Keratinocyte (primary cell): ENCODE measurements at regions not wholly inside any gene's neighbourhood (a gene's known extent, or its start where the extent isn't known, plus 50 kb on each side); places are given as distances from the start of the nearest gene placed in this dataset.

Experiments used
- DNase-seq: peaks from one replicate; pipeline ENCODE4 v3.0.0-alpha.2; 2011; ENCODE audit warnings: low read depth, missing footprints, low spot score
- FAIRE-seq: peaks from 2 replicates; lab custom pipeline; 2011; peaks lifted over from hg19 to GRCh38; lab: Jason Lieb, UNC
- H2AFZ ChIP-seq: 2 replicates; pipeline ENCODE4 v1.6.0; 2012; ENCODE audit warnings: low read length, control low read depth, inconsistent platforms; ENCODE audit not compliant: control insufficient read depth
- H3K27ac ChIP-seq: 2 replicates; pipeline ENCODE4 v1.5.1; 2011; ENCODE audit warnings: low read length; ENCODE audit not compliant: control insufficient read depth, insufficient read depth
- H3K27me3 ChIP-seq: 3 replicates; pipeline ENCODE4 v1.6.0; 2011; ENCODE audit warnings: low read length; ENCODE audit not compliant: control insufficient read depth, insufficient read depth; ENCODE audit errors: extremely low read depth
- H3K36me3 ChIP-seq, 2 experiments: 2 replicates in 1 of 2; 3 replicates in 1 of 2; pipeline ENCODE4 v1.5.1; 2011; ENCODE audit warnings: low read length in 2 of 2, mild to moderate bottlenecking in 1 of 2; ENCODE audit not compliant: control insufficient read depth in 2 of 2, insufficient read depth in 2 of 2; ENCODE audit errors: extremely low read depth in 1 of 2
- H3K4me1 ChIP-seq: 3 replicates; pipeline ENCODE4 v1.5.1; 2011; ENCODE audit warnings: low read length; ENCODE audit not compliant: control insufficient read depth, insufficient read depth; ENCODE audit errors: extremely low read depth
- H3K4me2 ChIP-seq: 3 replicates; pipeline ENCODE4 v1.6.0; 2011; ENCODE audit warnings: low read depth, low read length; ENCODE audit not compliant: control insufficient read depth, insufficient read depth; ENCODE audit errors: extremely low read depth
- H3K4me3 ChIP-seq, 3 experiments: fragments of 200-600 bp in 1 of 3; sonication (generic) in 1 of 3; 2 replicates in 2 of 3; 3 replicates in 1 of 3; pipeline ENCODE4 v1.5.1; 2011 to 2016; ENCODE audit warnings: low read length in 3 of 3, mild to moderate bottlenecking in 3 of 3, control low read depth in 2 of 3, inconsistent platforms in 1 of 3, low read depth in 1 of 3, mixed read lengths in 1 of 3, mixed run types in 1 of 3, moderate library complexity in 1 of 3; ENCODE audit not compliant: control insufficient read depth in 2 of 3, insufficient read depth in 2 of 3; ENCODE audit errors: extremely low read depth in 1 of 3
- H3K79me2 ChIP-seq: 2 replicates; pipeline ENCODE4 v1.6.0; 2012; ENCODE audit warnings: low read length; ENCODE audit not compliant: control insufficient read depth, insufficient read depth
- H3K9ac ChIP-seq: 3 replicates; pipeline ENCODE4 v1.6.0; 2011; ENCODE audit warnings: low read length; ENCODE audit not compliant: control insufficient read depth, insufficient read depth; ENCODE audit errors: extremely low read depth
- H3K9me1 ChIP-seq: 3 replicates; pipeline ENCODE4 v1.6.0; 2011; ENCODE audit warnings: low read length; ENCODE audit not compliant: control insufficient read depth, insufficient read depth; ENCODE audit errors: extremely low read depth
- H3K9me3 ChIP-seq: 2 replicates; pipeline ENCODE4 v1.5.1; 2012; ENCODE audit warnings: low read depth, low read length; ENCODE audit not compliant: control insufficient read depth
- H4K20me1 ChIP-seq: 3 replicates; pipeline ENCODE4 v1.6.0; 2011; ENCODE audit warnings: low read length; ENCODE audit not compliant: control insufficient read depth, insufficient read depth; ENCODE audit errors: extremely low read depth
- EZH2 ChIP-seq: IDR thresholded peaks from one replicate; pipeline ENCODE4 v1.6.1; 2012; ENCODE audit warnings: inconsistent platforms, mild to moderate bottlenecking, low read length, moderate library complexity
- dilution Hi-C: fragments of 300-500 bp; cut with MboI; formaldehyde crosslinking; loops from one replicate; pipeline ENCODE4 v1.7.0; 2020; ENCODE audit warnings: low sequenced_read_pairs; ENCODE audit not compliant: extremely low pct_ligation_motif_present
- TF ChIP-seq, protein P1 (sequence below), 3 experiments: IDR thresholded peaks in 1 of 3; conservative IDR thresholded peaks in 1 of 3; optimal IDR thresholded peaks in 1 of 3; 2 replicates in 2 of 3; 3 replicates in 1 of 3; pipeline versions ENCODE3 to v1.5.1; 2011; ENCODE audit warnings: low read length in 3 of 3, mild to moderate bottlenecking in 3 of 3, moderate library complexity in 2 of 3, control low read depth in 1 of 3, inconsistent platforms in 1 of 3; ENCODE audit not compliant: insufficient read depth in 2 of 3; ENCODE audit errors: extremely low read depth in 1 of 3

DNA sequence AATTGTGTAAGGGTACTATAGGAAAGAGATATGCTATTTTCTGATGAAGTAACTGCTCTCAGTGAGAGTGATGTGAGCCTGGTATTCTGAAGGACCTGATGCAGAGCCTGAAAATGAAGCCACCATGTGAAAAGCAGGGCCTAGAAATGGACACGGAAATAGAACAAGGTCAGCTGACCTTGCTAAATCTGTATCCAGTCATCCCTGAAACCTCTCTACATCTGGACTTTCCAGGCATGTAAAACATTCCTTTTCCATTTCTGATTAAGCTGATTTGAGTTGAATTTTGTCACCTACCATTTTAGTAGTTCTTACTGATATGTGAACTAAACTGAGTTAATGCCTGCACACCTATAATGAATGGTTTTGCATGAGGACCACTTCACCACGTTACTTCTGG is 72.4 kb upstream of the NEIL3 start:
- DNase-seq (no peak), FAIRE-seq (no peak)
- H3K79me2 ChIP-seq, result no peaks in the 10 kb centered on the region
- no peaks in the 10 kb centered on the region for H3K9me3 ChIP-seq
- no peaks in the 10 kb centered on the region for H3K36me3 ChIP-seq
- no peak for TF ChIP-seq EZH2
- TF ChIP-seq, protein P1, sequence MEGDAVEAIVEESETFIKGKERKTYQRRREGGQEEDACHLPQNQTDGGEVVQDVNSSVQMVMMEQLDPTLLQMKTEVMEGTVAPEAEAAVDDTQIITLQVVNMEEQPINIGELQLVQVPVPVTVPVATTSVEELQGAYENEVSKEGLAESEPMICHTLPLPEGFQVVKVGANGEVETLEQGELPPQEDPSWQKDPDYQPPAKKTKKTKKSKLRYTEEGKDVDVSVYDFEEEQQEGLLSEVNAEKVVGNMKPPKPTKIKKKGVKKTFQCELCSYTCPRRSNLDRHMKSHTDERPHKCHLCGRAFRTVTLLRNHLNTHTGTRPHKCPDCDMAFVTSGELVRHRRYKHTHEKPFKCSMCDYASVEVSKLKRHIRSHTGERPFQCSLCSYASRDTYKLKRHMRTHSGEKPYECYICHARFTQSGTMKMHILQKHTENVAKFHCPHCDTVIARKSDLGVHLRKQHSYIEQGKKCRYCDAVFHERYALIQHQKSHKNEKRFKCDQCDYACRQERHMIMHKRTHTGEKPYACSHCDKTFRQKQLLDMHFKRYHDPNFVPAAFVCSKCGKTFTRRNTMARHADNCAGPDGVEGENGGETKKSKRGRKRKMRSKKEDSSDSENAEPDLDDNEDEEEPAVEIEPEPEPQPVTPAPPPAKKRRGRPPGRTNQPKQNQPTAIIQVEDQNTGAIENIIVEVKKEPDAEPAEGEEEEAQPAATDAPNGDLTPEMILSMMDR (optimal IDR thresholded peaks at IDR 0.05 in 1 of 3, IDR thresholded peaks at IDR 0.05 in 1 of 3, conservative IDR thresholded peaks at IDR 0.05 in 1 of 3; ENCODE audit: extremely low read depth in 1 of 3, insufficient read depth in 2 of 3, low read length in 3 of 3), result no peak
- H3K27me3 ChIP-seq, result no peaks in the 10 kb centered on the region
- no peak overlapping the region for H3K9ac ChIP-seq
- H4K20me1 ChIP-seq, result no peaks in the 10 kb centered on the region
- no peak overlapping the region for H3K4me3 ChIP-seq
- H3K4me2 ChIP-seq, result no peak overlapping the region
- no peak overlapping the region for H2AFZ ChIP-seq
- H3K4me1 ChIP-seq, result no peaks in the 10 kb centered on the region
- no peak overlapping the region for H3K27ac ChIP-seq
- no peaks in the 10 kb centered on the region for H3K9me1 ChIP-seq
- dilution Hi-C loops, result no loop called here

- DNase-seq (no peak), FAIRE-seq (no peak)
- Histone ChIP-seq H4K20me1 (no peaks in the 10 kb centered on the region), H3K27me3 (no peaks in the 10 kb centered on the region), H3K4me1 (no peaks in the 10 kb centered on the region), H3K9me1 (no peaks in the 10 kb centered on the region), H3K9ac (no peak overlapping the region), H3K4me3 (no peak overlapping the region), H3K9me3 (no peaks in the 10 kb centered on the region), H3K4me2 (no peak overlapping the region), H2AFZ (no peak overlapping the region), H3K79me2 (no peaks in the 10 kb centered on the region), H3K36me3 (no peaks in the 10 kb centered on the region), H3K27ac (no peak overlapping the region)
- dilution Hi-C loops, result no loop called here
- no peak for TF ChIP-seq EZH2
- TF ChIP-seq, protein P1 (optimal IDR thresholded peaks at IDR 0.05 in 1 of 3, IDR thresholded peaks at IDR 0.05 in 1 of 3, conservative IDR thresholded peaks at IDR 0.05 in 1 of 3; ENCODE audit: extremely low read depth in 1 of 3, insufficient read depth in 2 of 3, low read length in 3 of 3), result no peak
Observed at GRCh38 chr4:177239477-177239876, 70.2 kb upstream of the NEIL3 start.
